Naive thymus-derived CD4-positive, alpha-beta T cell (primary cell): ENCODE measurements at regions not wholly inside any gene's neighbourhood (a gene's known extent, or its start where the extent isn't known, plus 50 kb on each side); places are given as distances from the start of the nearest gene placed in this dataset.
"Not testable (repeated sequence)": the region's sequence is repeated elsewhere in the genome, so short reads cannot be mapped to it uniquely, and the experiment has no call there.

ENCODE experiments used
- ATAC-seq: fragments of 150-1000 bp; cut with Tn5 transposase; 2 replicates; pipeline ENCODE4 v1.10.0; 2021; ENCODE audit warnings: mild to moderate bottlenecking, moderate library complexity
- CTCF ChIA-PET: fragments of 350-600 bp; sonication (Branson Sonifier 250); formaldehyde crosslinking; loops from one replicate; lab custom pipeline; 2021; ENCODE audit warnings: antibody characterized with exemption; lab: Charles Lee
- POLR2A ChIA-PET: fragments of 350-600 bp; sonication (Branson Sonifier 250); formaldehyde crosslinking; loops from one replicate; lab custom pipeline; 2021; ENCODE audit warnings: antibody characterized with exemption, inconsistent platforms; lab: Charles Lee
- DNase-seq, 9 donors: peaks; one replicate each; pipeline versions ENCODE4 v3.0.0 to v3.0.0-alpha.2; 2020 to 2022; ENCODE audit warnings: mixed read lengths in 1 of 9
- H3K27ac ChIP-seq: one replicate; pipeline ENCODE4 v1.7.0; 2013; ENCODE audit warnings: mild to moderate bottlenecking, low read depth, low read length, moderate library complexity
- H3K27me3 ChIP-seq, 2 donors: one replicate each; pipeline ENCODE4 v1.7.0; 2013; ENCODE audit warnings: low read length in 2 of 2, mild to moderate bottlenecking in 2 of 2, moderate library complexity in 2 of 2; ENCODE audit not compliant: control insufficient read depth in 2 of 2, insufficient read depth in 2 of 2
- H3K36me3 ChIP-seq, 3 experiments: 1 replicate in 2 of 3; 2 replicates in 1 of 3; pipeline ENCODE4 v1.7.0; 2013; ENCODE audit warnings: low read length in 3 of 3, mild to moderate bottlenecking in 3 of 3, moderate library complexity in 1 of 3; ENCODE audit not compliant: insufficient read depth in 3 of 3, control insufficient read depth in 2 of 3
- H3K4me1 ChIP-seq, 2 donors: one replicate each; pipeline ENCODE4 v1.7.0; 2013; ENCODE audit warnings: low read length in 2 of 2, mild to moderate bottlenecking in 2 of 2, moderate library complexity in 1 of 2; ENCODE audit not compliant: control insufficient read depth in 2 of 2, insufficient read depth in 2 of 2
- H3K4me3 ChIP-seq: 2 replicates; pipeline ENCODE4 v1.7.0; 2013; ENCODE audit warnings: mild to moderate bottlenecking, low read length
- H3K9me3 ChIP-seq, 3 experiments: 1 replicate in 2 of 3; 2 replicates in 1 of 3; pipeline ENCODE4 v1.7.0; 2013; ENCODE audit warnings: low read length in 3 of 3; ENCODE audit not compliant: control insufficient read depth in 2 of 3
- H3K27ac Mint-ChIP-seq, 9 donors: one replicate each; pipeline ENCODE4 v1.8.0; 2020 to 2022; ENCODE audit warnings: mixed read lengths in 9 of 9, mild to moderate bottlenecking in 8 of 9, moderate library complexity in 5 of 9, inconsistent platforms in 2 of 9
- H3K27me3 Mint-ChIP-seq, 5 donors: one replicate each; pipeline ENCODE4 v1.8.0; 2021 to 2022; ENCODE audit warnings: mixed read lengths in 5 of 5, mild to moderate bottlenecking in 1 of 5
- H3K36me3 Mint-ChIP-seq, 5 donors: one replicate each; pipeline ENCODE4 v1.8.0; 2020 to 2022; ENCODE audit warnings: mixed read lengths in 5 of 5, mild to moderate bottlenecking in 3 of 5, inconsistent platforms in 1 of 5
- H3K4me1 Mint-ChIP-seq, 7 donors: one replicate each; pipeline ENCODE4 v1.8.0; 2020 to 2022; ENCODE audit warnings: mixed read lengths in 7 of 7, mild to moderate bottlenecking in 3 of 7, inconsistent platforms in 1 of 7
- H3K4me3 Mint-ChIP-seq, 10 donors: one replicate each; pipeline ENCODE4 v1.8.0; 2020 to 2022; ENCODE audit warnings: mild to moderate bottlenecking in 10 of 10, mixed read lengths in 10 of 10, moderate library complexity in 6 of 10, inconsistent platforms in 2 of 10
- H3K9me3 Mint-ChIP-seq, 11 donors: one replicate each; pipeline ENCODE4 v1.8.0; 2020 to 2022; ENCODE audit warnings: mixed read lengths in 11 of 11, mild to moderate bottlenecking in 4 of 11, inconsistent platforms in 1 of 11, moderate library complexity in 1 of 11
- intact Hi-C, 2 donors: fragments of 100-400 bp; cut with micrococcal nuclease; formaldehyde crosslinking; loops; one replicate each; pipeline ENCODE4 v1.15.1; 2023

DNA sequence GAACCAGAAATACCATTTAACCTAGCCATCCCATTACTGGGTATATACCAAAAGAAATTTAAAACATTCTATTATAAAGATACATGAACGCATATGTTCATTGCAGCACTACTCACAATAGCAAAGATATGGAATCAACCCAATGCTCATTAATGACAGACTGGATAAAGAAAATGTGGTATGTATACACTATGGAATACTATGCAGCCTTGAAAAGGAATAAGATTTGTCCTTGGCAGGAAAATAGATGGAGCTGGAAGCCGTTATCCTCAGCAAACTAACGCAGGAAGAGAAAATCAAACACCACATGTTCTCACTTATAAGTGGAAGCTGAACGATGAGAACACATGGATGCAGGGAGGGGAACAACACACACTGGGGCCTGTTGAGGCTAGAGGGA is 146.1 kb upstream of the HMGA2 start:
- H3K4me1 Mint-ChIP-seq, H3K27ac Mint-ChIP-seq, H3K9me3 ChIP-seq, POLR2A ChIA-PET, H3K36me3 Mint-ChIP-seq, DNase-seq, H3K4me3 ChIP-seq, H3K36me3 ChIP-seq, H3K4me1 ChIP-seq, H3K4me3 Mint-ChIP-seq, H3K9me3 Mint-ChIP-seq, intact Hi-C loops, ATAC-seq, H3K27me3 ChIP-seq, H3K27ac ChIP-seq, CTCF ChIA-PET: not testable (repeated sequence)
- peaks cover 0 to 20% (median 6%) of the 10 kb centered on the region in 5 donors for H3K27me3 Mint-ChIP-seq

- no peak overlapping the region for H3K27ac ChIP-seq
- intact Hi-C loops: no loop called here
- H3K4me3 Mint-ChIP-seq: no peak overlapping the region
- no peaks in the 10 kb centered on the region for H3K4me1 ChIP-seq
- H3K27me3 Mint-ChIP-seq: peaks cover 0 to 25% (median 11%) of the 10 kb centered on the region in 5 donors
- CTCF ChIA-PET: interaction anchor here (0.6 kb wide), 1 partner anchor 863 kb away, joined by 4 read pairs; no protein-coding TSS in a partner anchor
- H3K9me3 ChIP-seq: no peaks in the 10 kb centered on the region
- ATAC-seq (no peak), DNase-seq (no peak)
- H3K4me1 Mint-ChIP-seq: no peaks in the 10 kb centered on the region
- no peaks in the 10 kb centered on the region for H3K27me3 ChIP-seq
- no peaks in the 10 kb centered on the region for H3K36me3 ChIP-seq
- peaks cover 0 to 10% (median 4%) of the 10 kb centered on the region in 11 donors for H3K9me3 Mint-ChIP-seq
- POLR2A ChIA-PET: no interaction called here
- H3K4me3 ChIP-seq: no peak overlapping the region
- H3K36me3 Mint-ChIP-seq: peaks cover 0 to 3% (median 0%) of the 10 kb centered on the region in 5 donors
- no peak overlapping the region for H3K27ac Mint-ChIP-seq
These were observed 143.1 kb upstream of the HMGA2 start for GRCh38 chr12:65681226-65681625.

DNA sequence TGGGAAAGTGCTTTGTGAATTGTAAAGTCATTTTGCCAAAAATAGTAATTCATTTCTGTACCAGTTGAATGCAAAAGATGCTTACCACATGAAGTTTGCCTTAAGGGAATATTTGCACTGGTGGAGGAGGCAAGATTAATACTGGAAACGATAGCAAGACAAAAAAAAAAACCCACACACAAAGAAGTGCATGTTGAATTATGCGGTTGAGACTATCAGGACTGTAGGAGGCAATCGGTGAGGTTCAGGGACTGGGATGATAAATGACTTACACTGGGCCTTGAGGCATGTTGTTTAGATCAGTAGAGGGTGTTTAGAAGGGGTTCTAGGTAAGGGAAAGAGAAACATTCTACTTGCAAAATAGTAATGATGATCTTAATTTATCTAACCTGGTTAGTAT is 142.2 kb upstream of the HMGA2 start:
- H3K4me3 Mint-ChIP-seq: no peak overlapping the region
- Histone ChIP-seq H3K4me3 (no peak overlapping the region), H3K9me3 (no peaks in the 10 kb centered on the region), H3K27ac (no peak overlapping the region), H3K36me3 (no peaks in the 10 kb centered on the region), H3K4me1 (no peaks in the 10 kb centered on the region), H3K27me3 (no peaks in the 10 kb centered on the region)
- DNase-seq (no peak), ATAC-seq (no peak)
- no peak overlapping the region for H3K27ac Mint-ChIP-seq
- ChIA-PET POLR2A (no interaction called here), CTCF (interaction anchor here (0.6 kb wide), 1 partner anchor 864 kb away, joined by 4 read pairs; no protein-coding TSS in a partner anchor)
- no peaks in the 10 kb centered on the region for H3K4me1 Mint-ChIP-seq
- H3K36me3 Mint-ChIP-seq: peaks cover 0 to 3% (median 0%) of the 10 kb centered on the region in 5 donors
- peaks cover 0 to 15% (median 5%) of the 10 kb centered on the region in 11 donors for H3K9me3 Mint-ChIP-seq
- H3K27me3 Mint-ChIP-seq: peaks cover 0 to 17% (median 8%) of the 10 kb centered on the region in 5 donors
- intact Hi-C loops: no loop called here

DNA sequence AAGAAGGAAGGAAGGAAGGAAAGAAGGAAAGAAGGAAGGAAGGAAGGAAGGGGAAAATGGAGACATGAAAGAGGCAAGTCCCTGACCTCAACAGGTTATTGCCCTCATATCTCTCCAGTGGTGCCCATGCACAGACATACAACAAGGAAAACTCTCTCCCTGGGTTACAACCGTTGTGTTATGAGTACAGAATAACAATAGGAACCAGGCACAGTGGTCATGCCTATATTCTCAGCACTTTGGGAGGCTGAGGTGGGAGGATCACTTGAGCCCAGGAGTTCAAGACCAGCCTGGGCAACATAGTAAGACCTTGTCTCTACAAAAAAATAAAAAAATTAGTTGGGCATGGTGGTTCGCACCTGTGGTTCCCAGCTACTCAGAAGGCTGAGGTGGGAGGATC is 139.4 kb upstream of the HMGA2 start:
- no peak for ATAC-seq

DNA sequence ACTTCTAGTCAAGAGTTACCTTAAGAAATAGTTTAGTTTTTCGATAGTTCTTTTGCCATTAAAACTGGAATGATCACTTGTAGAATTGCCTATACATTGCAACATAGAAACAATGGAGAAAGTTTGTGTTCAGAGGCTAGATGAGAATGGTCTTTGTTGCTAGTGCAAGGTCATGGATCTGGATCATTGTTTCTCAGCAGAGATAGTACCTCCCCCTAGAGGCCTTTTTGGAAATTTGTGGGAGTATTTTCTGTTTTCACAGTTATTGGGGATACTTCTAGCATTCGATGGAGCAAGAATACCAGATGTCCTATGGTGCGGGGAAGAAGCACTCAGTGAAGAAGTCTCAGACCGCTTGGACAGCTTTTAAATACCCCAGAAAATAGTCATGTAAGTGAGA is 138.8 kb upstream of the HMGA2 start:
- H3K27ac ChIP-seq: no peak overlapping the region
- DNase-seq (no peak), ATAC-seq (no peak)
- no peaks in the 10 kb centered on the region for H3K36me3 Mint-ChIP-seq
- H3K9me3 ChIP-seq: no peaks in the 10 kb centered on the region
- H3K36me3 ChIP-seq: no peaks in the 10 kb centered on the region
- POLR2A ChIA-PET: no interaction called here
- peaks cover 0 to 17% (median 4%) of the 10 kb centered on the region in 5 donors for H3K27me3 Mint-ChIP-seq
- no peak overlapping the region for H3K4me3 ChIP-seq
- H3K27ac Mint-ChIP-seq: no peak overlapping the region
- CTCF ChIA-PET: no interaction called here
- no peaks in the 10 kb centered on the region for H3K27me3 ChIP-seq
- no peaks in the 10 kb centered on the region for H3K4me1 ChIP-seq
- intact Hi-C loops: no loop called here
- no peaks in the 10 kb centered on the region for H3K4me1 Mint-ChIP-seq
- H3K4me3 Mint-ChIP-seq: no peak overlapping the region
- peaks cover 0 to 7% (median 0%) of the 10 kb centered on the region in 11 donors for H3K9me3 Mint-ChIP-seq

More for the DNA sequence above, 139.4 kb upstream of the HMGA2 start:
- no peak for DNase-seq
- no peaks in the 10 kb centered on the region for H3K36me3 ChIP-seq
- peaks cover 0 to 17% (median 3%) of the 10 kb centered on the region in 5 donors for H3K27me3 Mint-ChIP-seq
- no peak overlapping the region for H3K27ac Mint-ChIP-seq
- H3K36me3 Mint-ChIP-seq: no peaks in the 10 kb centered on the region
- no peaks in the 10 kb centered on the region for H3K4me1 ChIP-seq
- no peak overlapping the region for H3K4me3 Mint-ChIP-seq
- CTCF ChIA-PET: no interaction called here
- intact Hi-C loops: no loop called here
- no peaks in the 10 kb centered on the region for H3K9me3 ChIP-seq
- H3K9me3 Mint-ChIP-seq: peaks cover 0 to 7% (median 0%) of the 10 kb centered on the region in 11 donors
- POLR2A ChIA-PET: no interaction called here
- no peaks in the 10 kb centered on the region for H3K27me3 ChIP-seq
- no peaks in the 10 kb centered on the region for H3K4me1 Mint-ChIP-seq
- no peak overlapping the region for H3K4me3 ChIP-seq
- H3K27ac ChIP-seq: no peak overlapping the region

GRCh38 chr12:65689508-65689907 is 134.8 kb upstream of the HMGA2 start:
- Mint-ChIP-seq H3K9me3 (peaks cover 0 to 7% (median 0%) of the 10 kb centered on the region in 11 donors), H3K36me3 (no peaks in the 10 kb centered on the region), H3K4me1 (no peaks in the 10 kb centered on the region), H3K27ac (no peak overlapping the region), H3K4me3 (no peak overlapping the region), H3K27me3 (peaks cover 0 to 13% (median 6%) of the 10 kb centered on the region in 5 donors)
- H3K9me3 ChIP-seq: no peaks in the 10 kb centered on the region
- no peaks in the 10 kb centered on the region for H3K4me1 ChIP-seq
- H3K4me3 ChIP-seq: no peak overlapping the region
- no peaks in the 10 kb centered on the region for H3K36me3 ChIP-seq
- ChIA-PET POLR2A (no interaction called here), CTCF (no interaction called here)
- no peak for DNase-seq
- H3K27ac ChIP-seq: no peak overlapping the region
- ATAC-seq: no peak
- intact Hi-C loops: no loop called here
- no peaks in the 10 kb centered on the region for H3K27me3 ChIP-seq

GRCh38 chr12:65690477-65690876 is 133.8 kb upstream of the HMGA2 start:
- ChIA-PET CTCF (no interaction called here), POLR2A (no interaction called here)
- Histone ChIP-seq H3K27ac (no peak overlapping the region), H3K9me3 (no peaks in the 10 kb centered on the region), H3K27me3 (no peaks in the 10 kb centered on the region), H3K4me1 (no peaks in the 10 kb centered on the region), H3K4me3 (no peak overlapping the region), H3K36me3 (no peaks in the 10 kb centered on the region)
- H3K36me3 Mint-ChIP-seq: no peaks in the 10 kb centered on the region
- H3K4me3 Mint-ChIP-seq: no peak overlapping the region
- H3K27ac Mint-ChIP-seq: no peak overlapping the region
- no peaks in the 10 kb centered on the region for H3K4me1 Mint-ChIP-seq
- H3K27me3 Mint-ChIP-seq: peaks cover 0 to 13% (median 5%) of the 10 kb centered on the region in 5 donors
- DNase-seq: no peak
- no peak for ATAC-seq
- intact Hi-C loops: no loop called here
- peaks cover 0 to 7% (median 0%) of the 10 kb centered on the region in 11 donors for H3K9me3 Mint-ChIP-seq
